GM19328 (cell line): ENCODE measurements at regions not wholly inside any gene's neighbourhood (a gene's known extent, or its start where the extent isn't known, plus 50 kb on each side); places are given as distances from the start of the nearest gene placed in this dataset.

ENCODE experiments used
- ATAC-seq: cut with Tn5 transposase; IDR thresholded peaks from one replicate; pipeline ENCODE4 v1.9.1; 2021; ENCODE audit warnings: mild to moderate bottlenecking, moderate library complexity; ENCODE audit not compliant: unreplicated experiment

GRCh38 chr1:55860326-55860725, 645.2 kb upstream of the USP24 start:
- ATAC-seq, result no peak

GRCh38 chr1:55854911-55855310, 639.7 kb upstream of the USP24 start:
- ATAC-seq, result no peak

GRCh38 chr1:55848906-55849305, 633.7 kb upstream of the USP24 start:
- ATAC-seq, result no peak

- no peak for ATAC-seq
These were observed 630.9 kb upstream of the USP24 start for GRCh38 chr1:55846051-55846450.

- no peak for ATAC-seq
These were observed 629.2 kb upstream of the USP24 start for GRCh38 chr1:55844322-55844721.

GRCh38 chr1:55839626-55840025, 624.5 kb upstream of the USP24 start:
- ATAC-seq, result no peak

GRCh38 chr1:55839221-55839620, 624.1 kb upstream of the USP24 start:
- no peak for ATAC-seq

GRCh38 chr1:55836086-55836485, 620.9 kb upstream of the USP24 start:
- no peak for ATAC-seq

GRCh38 chr1:55833529-55834091, 618.4 kb upstream of the USP24 start:
- no peak for ATAC-seq

GRCh38 chr1:55831759-55832158, 616.6 kb upstream of the USP24 start:
- ATAC-seq, result no peak

GRCh38 chr1:55828044-55828443, 612.9 kb upstream of the USP24 start:
- no peak for ATAC-seq

- no peak for ATAC-seq
These were observed 612.2 kb upstream of the USP24 start for GRCh38 chr1:55827350-55827749.

- ATAC-seq, result no peak
These were observed 611.4 kb upstream of the USP24 start for GRCh38 chr1:55826381-55827080.

- no peak for ATAC-seq
These were observed 610.3 kb upstream of the USP24 start for GRCh38 chr1:55825461-55825860.

- ATAC-seq, result no peak
These were observed 609.1 kb upstream of the USP24 start for GRCh38 chr1:55824251-55824640.

GRCh38 chr1:55823541-55824250, 608.5 kb upstream of the USP24 start:
- no peak for ATAC-seq

GRCh38 chr1:55822891-55823290, 607.7 kb upstream of the USP24 start:
- ATAC-seq, result no peak

GRCh38 chr1:55821234-55821633, 606.1 kb upstream of the USP24 start:
- no peak for ATAC-seq

GRCh38 chr1:55820501-55820900, 605.3 kb upstream of the USP24 start:
- no peak for ATAC-seq

- no peak for ATAC-seq
These were observed 603.8 kb upstream of the USP24 start for GRCh38 chr1:55819011-55819410.

GRCh38 chr1:55816456-55817426, 601.6 kb upstream of the USP24 start:
- ATAC-seq, result no peak
